GM23248 (cell line): ENCODE measurements at regions not wholly inside any gene's neighbourhood (a gene's known extent, or its start where the extent isn't known, plus 50 kb on each side); places are given as distances from the start of the nearest gene placed in this dataset.

Experiments
- DNase-seq: peaks from one replicate; pipeline ENCODE4 v3.0.0-alpha.2; 2015
- H2AFZ ChIP-seq: fragments of 200-600 bp; sonication (generic); 2 replicates; pipeline ENCODE4 v1.6.1; 2016; ENCODE audit warnings: antibody characterized with exemption
- H3F3A ChIP-seq: fragments of 200-600 bp; sonication (generic); 2 replicates; pipeline ENCODE4 v1.6.1; 2016; ENCODE audit warnings: mild to moderate bottlenecking, antibody characterized with exemption, mixed run types; ENCODE audit not compliant: insufficient read depth
- H3K27ac ChIP-seq: fragments of 200-600 bp; sonication (generic); 2 replicates; pipeline ENCODE4 v1.5.1; 2016; ENCODE audit warnings: mild to moderate bottlenecking
- H3K27me3 ChIP-seq: fragments of 200-600 bp; sonication (generic); replicated peaks from 2 replicates; pipeline ENCODE4 v1.6.1; 2016; ENCODE audit warnings: mild to moderate bottlenecking; ENCODE audit not compliant: insufficient read depth
- H3K36me3 ChIP-seq: fragments of 200-600 bp; sonication (generic); 2 replicates; pipeline ENCODE4 v1.6.1; 2016; ENCODE audit warnings: low read depth, mild to moderate bottlenecking
- H3K4me1 ChIP-seq: fragments of 200-600 bp; sonication (generic); 2 replicates; pipeline ENCODE4 v1.6.1; 2016; ENCODE audit warnings: mild to moderate bottlenecking; ENCODE audit not compliant: insufficient read depth
- H3K4me2 ChIP-seq: fragments of 200-600 bp; sonication (generic); one replicate; pipeline ENCODE4 v1.6.1; 2016; ENCODE audit warnings: mild to moderate bottlenecking; ENCODE audit not compliant: unreplicated experiment
- H3K4me3 ChIP-seq: fragments of 200-600 bp; sonication (generic); 2 replicates; pipeline ENCODE4 v1.5.1; 2016; ENCODE audit warnings: mild to moderate bottlenecking
- H3K79me2 ChIP-seq: fragments of 200-600 bp; sonication (generic); 2 replicates; pipeline ENCODE4 v1.6.1; 2016; ENCODE audit warnings: mild to moderate bottlenecking; ENCODE audit not compliant: insufficient read depth
- H3K9ac ChIP-seq: fragments of 200-600 bp; sonication (generic); 2 replicates; pipeline ENCODE4 v1.6.1; 2016; ENCODE audit warnings: mild to moderate bottlenecking
- H3K9me2 ChIP-seq: fragments of 200-600 bp; sonication (generic); 2 replicates; pipeline ENCODE4 v1.6.1; 2016; ENCODE audit warnings: mixed run types, mild to moderate bottlenecking, moderate library complexity; ENCODE audit not compliant: insufficient read depth
- H3K9me3 ChIP-seq: fragments of 200-600 bp; sonication (generic); one replicate; pipeline ENCODE4 v1.6.1; 2017; ENCODE audit warnings: low read depth
- H4K20me1 ChIP-seq: fragments of 200-600 bp; sonication (generic); 2 replicates; pipeline ENCODE4 v1.6.0; 2016; ENCODE audit not compliant: insufficient read depth
- EZH2 ChIP-seq: fragments of 200-600 bp; sonication (generic); IDR thresholded peaks from 2 replicates; pipeline ENCODE4 v1.6.1; 2018; ENCODE audit warnings: antibody characterized with exemption, mild to moderate bottlenecking; ENCODE audit not compliant: insufficient read depth, poor library complexity, severe bottlenecking
- EZH2phosphoT487 ChIP-seq: fragments of 200-600 bp; sonication (generic); IDR thresholded peaks from 2 replicates; pipeline ENCODE4 v1.6.1; 2018; ENCODE audit warnings: antibody characterized with exemption, moderate library complexity, mild to moderate bottlenecking, low read depth; ENCODE audit not compliant: insufficient read depth
- whole genome bisulfite sequencing, 2 experiments: methylation state at CpG; one replicate each; pipeline ENCODE4 v1.1.6; 2015 to 2017; ENCODE audit warnings: low lambda C conversion rate in 2 of 2, low coverage in 1 of 2; ENCODE audit errors: missing lambda C conversion rate in 2 of 2; 5-methylcytosine and 5-hydroxymethylcytosine counted together
- in situ Hi-C: fragments of 300-500 bp; cut with MboI; formaldehyde crosslinking; loops from 2 replicates; pipeline ENCODE4 v1.15.0; 2020

DNA sequence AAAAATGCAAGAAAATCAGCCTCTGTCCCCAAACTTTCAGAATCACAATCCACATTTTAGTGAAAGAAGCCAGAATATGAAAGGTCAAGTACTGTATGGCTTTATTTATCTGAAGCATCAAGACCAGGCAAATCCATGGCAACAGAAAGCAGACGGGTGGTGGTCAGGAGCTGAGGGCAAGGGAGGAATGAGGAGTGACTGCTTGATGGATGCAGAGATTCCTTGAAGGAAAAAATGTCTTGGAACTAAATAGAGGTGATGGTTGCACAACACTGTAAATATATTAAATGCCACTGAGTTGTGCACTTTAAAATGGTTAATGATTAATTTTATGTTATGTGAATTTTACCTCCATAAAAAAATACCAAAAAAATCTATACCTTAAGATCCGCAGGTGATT lies 165.1 kb downstream of the GXYLT1 start:
- no peak overlapping the region for H3K4me2 ChIP-seq
- H4K20me1 ChIP-seq, result no peaks in the 10 kb centered on the region
- H3K27ac ChIP-seq, result no peak overlapping the region
- H3K4me3 ChIP-seq, result no peak overlapping the region
- H2AFZ ChIP-seq, result no peak overlapping the region
- 23% methylated on average over 2 of the region's 2 CpGs for WGBS, 2 experiments
- H3K4me1 ChIP-seq, result no peaks in the 10 kb centered on the region
- H3F3A ChIP-seq, result no peaks in the 10 kb centered on the region
- H3K9ac ChIP-seq, result no peak overlapping the region
- in situ Hi-C loops, result no loop called here
- H3K79me2 ChIP-seq, result no peaks in the 10 kb centered on the region
- no peaks in the 10 kb centered on the region for H3K9me2 ChIP-seq
- H3K36me3 ChIP-seq, result no peaks in the 10 kb centered on the region
- TF ChIP-seq EZH2phosphoT487 (no peak), EZH2 (no peak)
- DNase-seq, result no peak
- no peaks in the 10 kb centered on the region for H3K9me3 ChIP-seq
- H3K27me3 ChIP-seq, result no peaks in the 10 kb centered on the region; the same call in 1 of the 2 replicates

DNA sequence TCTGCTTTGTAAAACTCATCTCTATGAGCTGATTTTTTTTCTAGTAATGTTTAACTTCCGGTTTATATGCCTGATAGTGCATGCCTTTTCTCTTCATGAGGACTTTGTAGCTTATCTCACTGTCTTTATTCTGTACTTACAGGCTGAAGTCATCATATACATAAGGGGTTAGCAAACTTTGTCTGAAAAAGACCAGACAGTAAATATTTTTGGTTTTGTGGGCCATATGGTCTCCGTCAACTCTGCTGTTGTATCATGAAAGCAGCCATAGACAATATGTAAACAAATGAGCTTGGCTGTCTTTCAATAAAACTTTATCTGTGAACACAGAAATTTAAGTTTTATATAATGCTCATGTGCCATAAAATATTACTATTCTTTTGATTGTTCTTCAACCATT lies 172.1 kb downstream of the GXYLT1 start:
- no peak overlapping the region for H3K4me2 ChIP-seq
- no peak overlapping the region for H2AFZ ChIP-seq

DNA sequence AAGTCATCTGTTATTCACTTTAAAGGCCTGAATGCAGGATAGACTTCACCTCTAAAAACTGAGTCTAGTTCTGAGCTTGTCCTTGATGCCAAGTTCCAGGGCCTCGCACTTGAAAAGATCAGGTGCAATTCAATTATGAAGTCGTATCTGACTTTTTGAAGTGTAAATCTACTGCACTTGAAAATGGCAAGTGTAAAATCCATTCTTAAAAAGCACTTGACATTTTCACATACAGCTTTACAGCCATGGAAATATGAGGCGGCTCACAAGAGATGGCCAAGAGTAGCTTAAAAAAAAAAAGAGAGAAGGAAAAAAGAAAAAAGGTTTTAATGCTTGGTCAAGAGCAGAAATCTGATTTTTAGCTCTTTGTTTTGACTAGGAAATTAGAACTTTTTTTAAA lies 172.5 kb downstream of the GXYLT1 start:
- no peak overlapping the region for H3K4me2 ChIP-seq
- no peak overlapping the region for H3K27ac ChIP-seq
- no peaks in the 10 kb centered on the region for H3K36me3 ChIP-seq
- H3K79me2 ChIP-seq, result no peaks in the 10 kb centered on the region
- in situ Hi-C loops, result no loop called here
- H4K20me1 ChIP-seq, result no peaks in the 10 kb centered on the region
- H2AFZ ChIP-seq, result no peak overlapping the region
- H3K9me2 ChIP-seq, result no peaks in the 10 kb centered on the region
- no peak overlapping the region for H3K9ac ChIP-seq
- H3K4me1 ChIP-seq, result no peaks in the 10 kb centered on the region
- TF ChIP-seq EZH2phosphoT487 (no peak), EZH2 (no peak)
- DNase-seq, result no peak
- no peaks in the 10 kb centered on the region for H3K9me3 ChIP-seq
- no peaks in the 10 kb centered on the region for H3K27me3 ChIP-seq
- no peak overlapping the region for H3K4me3 ChIP-seq
- 61 to 64% methylated on average over 3 of the region's 3 CpGs for WGBS, 2 experiments
- H3F3A ChIP-seq, result no peaks in the 10 kb centered on the region

More for the DNA sequence above, 172.1 kb downstream of the GXYLT1 start:
- no peak for DNase-seq
- 77 to 79% methylated on average over 2 of the region's 2 CpGs for WGBS, 2 experiments
- H4K20me1 ChIP-seq, result no peaks in the 10 kb centered on the region
- H3F3A ChIP-seq, result no peaks in the 10 kb centered on the region
- in situ Hi-C loops, result no loop called here
- no peaks in the 10 kb centered on the region for H3K4me1 ChIP-seq
- TF ChIP-seq EZH2, result no peak
- no peak for TF ChIP-seq EZH2phosphoT487
- no peaks in the 10 kb centered on the region for H3K79me2 ChIP-seq
- H3K27ac ChIP-seq, result no peak overlapping the region
- no peaks in the 10 kb centered on the region for H3K36me3 ChIP-seq
- H3K9me3 ChIP-seq, result no peaks in the 10 kb centered on the region
- H3K9me2 ChIP-seq, result no peaks in the 10 kb centered on the region
- H3K4me3 ChIP-seq, result no peak overlapping the region
- no peak overlapping the region for H3K9ac ChIP-seq
- H3K27me3 ChIP-seq, result no peaks in the 10 kb centered on the region

DNA sequence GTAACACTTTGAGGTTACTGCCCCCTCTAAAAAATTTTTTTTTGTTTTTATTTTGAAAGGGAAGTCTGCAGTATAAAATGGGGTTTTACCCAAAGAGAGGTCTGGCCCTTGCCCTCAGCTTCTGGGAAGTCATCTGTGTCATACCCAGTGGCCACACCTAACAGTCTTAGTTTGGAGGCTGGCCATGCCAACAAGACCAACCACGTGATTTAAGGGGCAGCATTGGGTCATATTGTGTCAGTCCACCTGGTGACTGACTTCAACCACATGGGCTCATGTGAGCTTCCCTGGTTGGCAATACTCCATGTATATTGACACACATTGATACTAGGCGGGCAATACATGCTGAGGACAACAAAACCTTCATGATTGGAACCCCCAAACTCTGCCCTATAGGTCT lies 173.9 kb downstream of the GXYLT1 start:
- WGBS, 2 experiments, result 34 to 46% methylated on average over 2 of the region's 2 CpGs
- Histone ChIP-seq H3K4me2 (no peak overlapping the region), H3K36me3 (no peaks in the 10 kb centered on the region), H3K4me1 (no peaks in the 10 kb centered on the region), H4K20me1 (no peaks in the 10 kb centered on the region), H3K9ac (no peak overlapping the region), H2AFZ (no peak overlapping the region), H3K9me3 (no peaks in the 10 kb centered on the region), H3F3A (no peaks in the 10 kb centered on the region), H3K27me3 (no peaks in the 10 kb centered on the region), H3K9me2 (no peaks in the 10 kb centered on the region), H3K27ac (no peak overlapping the region), H3K4me3 (no peak overlapping the region), H3K79me2 (no peaks in the 10 kb centered on the region)
- no peak for TF ChIP-seq EZH2
- no peak for TF ChIP-seq EZH2phosphoT487
- no peak for DNase-seq
- in situ Hi-C loops, result no loop called here

DNA sequence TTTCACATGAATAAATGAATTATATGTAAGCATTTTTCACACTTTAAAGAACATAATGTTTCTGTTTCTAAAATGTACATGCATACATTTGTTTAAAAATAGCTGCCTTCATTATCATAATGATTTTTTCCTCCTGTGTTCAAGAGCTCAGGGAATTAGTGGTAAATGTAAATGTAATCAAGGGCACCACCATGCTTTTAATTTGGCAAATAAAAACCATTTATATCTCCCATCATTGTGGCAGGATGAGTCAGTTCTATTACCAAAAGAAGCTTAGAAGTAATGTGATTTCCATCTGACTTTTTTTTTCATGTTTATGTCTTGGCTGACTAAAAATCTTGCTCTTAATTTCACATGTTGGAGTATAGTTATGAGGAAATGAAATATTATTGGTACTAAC lies 176.1 kb downstream of the GXYLT1 start:
- Histone ChIP-seq H3K4me3 (no peak overlapping the region), H3K9me2 (no peaks in the 10 kb centered on the region), H2AFZ (no peak overlapping the region), H3K9ac (no peak overlapping the region), H3K27me3 (no peaks in the 10 kb centered on the region), H3K4me1 (no peaks in the 10 kb centered on the region), H3K79me2 (no peaks in the 10 kb centered on the region), H3K27ac (no peak overlapping the region), H4K20me1 (no peaks in the 10 kb centered on the region), H3K9me3 (no peaks in the 10 kb centered on the region), H3K4me2 (no peak overlapping the region), H3F3A (no peaks in the 10 kb centered on the region), H3K36me3 (no peaks in the 10 kb centered on the region)
- TF ChIP-seq EZH2, result no peak
- no peak for TF ChIP-seq EZH2phosphoT487
- in situ Hi-C loops, result no loop called here
- no peak for DNase-seq
